CD4-positive, alpha-beta T cell (primary cell): ENCODE measurements at regions not wholly inside any gene's neighbourhood (a gene's known extent, or its start where the extent isn't known, plus 50 kb on each side); places are given as distances from the start of the nearest gene placed in this dataset.

Experiments
- ATAC-seq: fragments of 200-7000 bp; cut with Tn5 transposase; one replicate; pipeline ENCODE4 v1.10.0; 2022; ENCODE audit warnings: mild to moderate bottlenecking; ENCODE audit not compliant: poor library complexity
- CTCF ChIA-PET: fragments of 350-600 bp; sonication (Branson Sonifier 250); formaldehyde crosslinking; loops from one replicate; lab custom pipeline; 2021; ENCODE audit warnings: antibody characterized with exemption, inconsistent platforms; lab: Charles Lee
- POLR2A ChIA-PET: fragments of 350-600 bp; sonication (Branson Sonifier 250); formaldehyde crosslinking; loops from one replicate; lab custom pipeline; 2021; ENCODE audit warnings: antibody characterized with exemption, inconsistent platforms; lab: Charles Lee
- DNase-seq, 14 experiments: peaks; one replicate each; pipeline ENCODE4 v3.0.0-alpha.2; 2013 to 2020; ENCODE audit warnings: mixed read lengths in 2 of 14
- H3K27ac ChIP-seq, 2 donors: one replicate each; pipeline versions ENCODE4 v1.5.1 to v1.7.0; 2013; ENCODE audit warnings: low read length in 2 of 2, low read depth in 1 of 2, mild to moderate bottlenecking in 1 of 2
- H3K27me3 ChIP-seq, 2 experiments: 1 replicate in 1 of 2; 2 replicates in 1 of 2; pipeline versions ENCODE4 v1.6.1 to v1.7.0; 2013; ENCODE audit warnings: low read length in 2 of 2, control low read depth in 1 of 2, mild to moderate bottlenecking in 1 of 2, moderate library complexity in 1 of 2; ENCODE audit not compliant: insufficient read depth in 2 of 2, control insufficient read depth in 1 of 2
- H3K36me3 ChIP-seq: one replicate; pipeline ENCODE4 v1.6.1; 2013; ENCODE audit warnings: low read length, control low read depth; ENCODE audit not compliant: insufficient read depth
- H3K4me1 ChIP-seq: one replicate; pipeline ENCODE4 v1.6.1; 2013; ENCODE audit warnings: low read length, control low read depth; ENCODE audit not compliant: insufficient read depth
- H3K4me3 ChIP-seq: one replicate; pipeline ENCODE4 v1.5.1; 2013; ENCODE audit warnings: mild to moderate bottlenecking, low read length, moderate library complexity
- H3K9me3 ChIP-seq, 2 experiments: 1 replicate in 1 of 2; 2 replicates in 1 of 2; pipeline versions ENCODE4 v1.6.1 to v1.7.0; 2013; ENCODE audit warnings: low read length in 2 of 2, mild to moderate bottlenecking in 2 of 2, control low read depth in 1 of 2, moderate library complexity in 1 of 2; ENCODE audit not compliant: control insufficient read depth in 1 of 2, insufficient read depth in 1 of 2
- H3K27ac Mint-ChIP-seq: one replicate; pipeline ENCODE4 v1.8.0; 2020; ENCODE audit warnings: mixed read lengths
- H3K27me3 Mint-ChIP-seq: one replicate; pipeline ENCODE4 v1.8.0; 2021; ENCODE audit warnings: mixed read lengths
- H3K36me3 Mint-ChIP-seq: one replicate; pipeline ENCODE4 v1.8.0; 2021; ENCODE audit warnings: low read depth, mixed read lengths
- H3K4me1 Mint-ChIP-seq: one replicate; pipeline ENCODE4 v1.8.0; 2021; ENCODE audit warnings: low read depth, mixed read lengths
- H3K4me3 Mint-ChIP-seq: one replicate; pipeline ENCODE4 v1.8.0; 2020; ENCODE audit warnings: mild to moderate bottlenecking, mixed read lengths
- H3K9me3 Mint-ChIP-seq: one replicate; pipeline ENCODE4 v1.8.0; 2020; ENCODE audit warnings: mixed read lengths
- CTCF ChIP-seq: fragments of 200-600 bp; IDR thresholded peaks from one replicate; pipeline ENCODE4 v1.8.0; 2022; ENCODE audit warnings: antibody characterized with exemption, mild to moderate bottlenecking
- intact Hi-C, 2 experiments: fragments of 100-400 bp; cut with DNase I in 1 of 2; cut with micrococcal nuclease in 1 of 2; formaldehyde crosslinking; loops; one replicate each; pipeline versions ENCODE4 v1.15.1 to v1.9.0; 2023 to 2025; cut with DNase I, micrococcal nuclease

GRCh38 chr5:121171361-121171760, 680.3 kb upstream of the FTMT start:
- ChIA-PET CTCF (interaction anchor here (1.2 kb wide), 1 partner anchor 8 kb away, joined by 3 read pairs; no protein-coding TSS in a partner anchor), POLR2A (no interaction called here)
- no peak for DNase-seq
- H3K36me3 Mint-ChIP-seq = no peaks in the 10 kb centered on the region
- intact Hi-C loops = no loop called here
- no peaks in the 10 kb centered on the region for H3K4me1 Mint-ChIP-seq
- Histone ChIP-seq H3K36me3 (no peaks in the 10 kb centered on the region), H3K4me1 (no peaks in the 10 kb centered on the region), H3K4me3 (no peak overlapping the region), H3K27ac (no peak overlapping the region), H3K27me3 (no peaks in the 10 kb centered on the region), H3K9me3 (no peaks in the 10 kb centered on the region)
- H3K27me3 Mint-ChIP-seq = no peaks in the 10 kb centered on the region
- H3K4me3 Mint-ChIP-seq = no peak overlapping the region
- H3K9me3 Mint-ChIP-seq = peaks cover 5% of the 10 kb centered on the region
- no peak for TF ChIP-seq CTCF
- no peak overlapping the region for H3K27ac Mint-ChIP-seq
- no peak for ATAC-seq

DNA sequence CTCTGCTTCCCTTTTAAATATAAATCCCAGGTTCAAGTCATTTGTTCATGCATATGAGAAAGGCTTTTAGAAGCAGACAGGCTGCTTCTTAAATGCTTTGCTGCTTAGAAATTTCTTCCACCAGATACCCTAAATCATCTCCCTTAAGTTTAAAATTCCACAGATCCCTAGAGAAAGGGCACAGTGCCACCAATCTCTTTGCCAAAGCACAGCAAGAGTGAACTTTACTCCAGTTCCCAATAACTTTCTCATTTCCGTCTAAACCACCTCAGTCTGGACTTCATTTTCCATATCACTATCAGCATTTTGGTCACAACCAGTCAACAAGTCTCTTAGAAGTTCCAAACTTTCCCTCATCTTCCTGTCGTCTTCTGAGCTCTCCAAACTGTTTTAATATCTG, 679.8 kb upstream of the FTMT start:
- no peaks in the 10 kb centered on the region for H3K36me3 Mint-ChIP-seq
- ATAC-seq (no peak), DNase-seq (no peak)
- H3K9me3 ChIP-seq = no peaks in the 10 kb centered on the region
- H3K27me3 Mint-ChIP-seq = no peaks in the 10 kb centered on the region
- intact Hi-C loops = no loop called here
- no peaks in the 10 kb centered on the region for H3K4me1 ChIP-seq
- TF ChIP-seq CTCF = no peak
- peaks cover 7% of the 10 kb centered on the region for H3K9me3 Mint-ChIP-seq
- H3K4me1 Mint-ChIP-seq = no peaks in the 10 kb centered on the region
- H3K27ac Mint-ChIP-seq = no peak overlapping the region
- ChIA-PET POLR2A (no interaction called here), CTCF (no interaction called here)
- no peaks in the 10 kb centered on the region for H3K27me3 ChIP-seq
- H3K4me3 Mint-ChIP-seq = no peak overlapping the region
- H3K36me3 ChIP-seq = no peaks in the 10 kb centered on the region
- H3K4me3 ChIP-seq = no peak overlapping the region
- no peak overlapping the region for H3K27ac ChIP-seq

GRCh38 chr5:121174351-121174750, 677.3 kb upstream of the FTMT start:
- H3K27ac ChIP-seq = no peak overlapping the region
- ChIA-PET POLR2A (no interaction called here), CTCF (no interaction called here)
- Mint-ChIP-seq H3K4me3 (no peak overlapping the region), H3K9me3 (peaks cover 7% of the 10 kb centered on the region), H3K27ac (no peak overlapping the region), H3K4me1 (no peaks in the 10 kb centered on the region), H3K27me3 (no peaks in the 10 kb centered on the region), H3K36me3 (no peaks in the 10 kb centered on the region)
- no peaks in the 10 kb centered on the region for H3K27me3 ChIP-seq
- ATAC-seq = no peak
- no peak for DNase-seq
- H3K36me3 ChIP-seq = no peaks in the 10 kb centered on the region
- no peaks in the 10 kb centered on the region for H3K9me3 ChIP-seq
- TF ChIP-seq CTCF = no peak
- no peak overlapping the region for H3K4me3 ChIP-seq
- intact Hi-C loops = no loop called here
- no peaks in the 10 kb centered on the region for H3K4me1 ChIP-seq
